ENCODE measurements at regions not wholly inside any gene's neighbourhood (a gene's known extent, or its start where the extent isn't known, plus 50 kb on each side); places are given as distances from the start of the nearest gene placed in this dataset.

DNA sequence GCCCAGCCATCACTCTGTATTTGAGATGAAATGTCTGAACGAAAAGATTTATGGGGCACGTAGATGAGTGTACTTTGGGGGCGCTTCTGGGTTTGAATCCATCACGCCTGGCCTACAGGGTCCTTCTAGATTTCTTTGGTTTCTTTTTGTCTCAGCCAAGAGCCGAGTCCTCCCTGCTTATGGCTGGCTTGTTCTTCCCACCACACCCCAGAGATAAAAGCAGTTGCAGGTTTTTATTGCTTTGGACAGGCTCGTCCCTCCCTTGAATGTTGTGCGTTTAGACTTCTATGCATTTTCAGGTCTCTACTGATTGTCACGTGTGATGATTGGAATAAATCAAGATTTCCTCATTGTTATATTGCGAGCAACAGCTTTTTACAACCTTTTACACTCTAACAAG is 104.8 kb upstream of the CHRNA7 start:
- DNase-seq = no peak

- DNase-seq = peak; percentile 1
Measured at GRCh38 chr15:31930967-31931366, 99.3 kb upstream of the CHRNA7 start.

- no peak for DNase-seq
Measured at GRCh38 chr15:31932576-31932975, 97.7 kb upstream of the CHRNA7 start.

- DNase-seq = no peak
Measured at GRCh38 chr15:31934821-31935220, 95.5 kb upstream of the CHRNA7 start.

GRCh38 chr15:31953478-31953877 is 76.8 kb upstream of the CHRNA7 start:
- no peak for DNase-seq

DNA sequence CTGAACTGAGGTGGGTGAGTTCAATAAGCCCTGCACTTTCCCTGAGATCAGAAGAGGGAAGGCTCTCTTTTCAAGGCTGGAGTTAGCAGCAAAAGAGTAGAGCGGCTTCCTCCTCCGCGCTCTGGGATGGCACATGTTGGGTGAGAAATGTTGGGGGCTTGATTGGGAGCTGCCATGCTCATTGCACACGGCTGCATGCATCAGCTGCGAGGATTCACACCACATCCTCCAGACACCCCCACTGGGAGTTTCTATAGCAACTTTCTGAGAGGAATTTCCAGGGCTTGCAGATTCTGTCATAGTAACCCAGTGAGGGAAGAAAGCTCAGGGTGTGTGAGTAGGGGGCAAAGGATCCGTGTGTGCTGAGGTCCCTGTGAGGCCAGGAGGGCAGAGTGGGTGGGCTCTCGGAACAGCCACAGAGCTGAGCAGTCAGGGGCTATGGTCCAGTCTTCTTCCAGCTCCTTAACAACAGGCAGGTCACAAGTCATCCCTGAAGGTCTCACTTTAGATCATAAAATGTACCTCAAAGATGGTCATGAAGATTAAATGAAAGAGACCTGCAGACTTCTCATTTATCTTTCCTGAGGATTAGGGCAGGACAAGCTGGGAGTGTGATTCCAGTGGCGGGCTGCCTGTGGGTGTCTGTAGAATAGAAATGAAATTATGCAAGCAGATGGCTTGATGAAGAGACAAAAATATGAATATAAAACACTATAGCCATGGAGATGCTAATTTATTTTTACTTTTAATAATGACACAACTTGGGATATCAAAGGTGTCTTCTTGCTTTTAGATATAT is 75.7 kb upstream of the CHRNA7 start:
- DNase-seq = no peak

DNA sequence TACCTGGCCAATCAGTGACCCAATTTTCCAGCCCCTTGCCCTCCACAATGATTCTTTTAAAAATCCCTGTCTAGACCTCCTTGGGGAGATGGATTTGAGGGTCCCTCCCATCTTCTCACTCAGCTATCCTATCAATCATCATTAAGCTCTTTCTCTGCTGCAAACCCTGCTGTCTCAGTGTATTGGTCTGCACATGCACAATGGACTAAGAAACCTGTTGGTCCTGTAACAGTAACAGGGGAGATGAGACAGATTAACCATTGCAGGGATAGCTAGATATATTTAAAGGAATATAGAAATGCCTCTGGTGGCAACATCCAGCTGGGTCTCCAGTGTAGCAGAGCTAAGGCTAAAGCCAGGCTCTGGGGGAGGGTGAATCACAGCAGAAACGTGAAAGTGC is 74.6 kb upstream of the CHRNA7 start:
- no peak for DNase-seq

DNA sequence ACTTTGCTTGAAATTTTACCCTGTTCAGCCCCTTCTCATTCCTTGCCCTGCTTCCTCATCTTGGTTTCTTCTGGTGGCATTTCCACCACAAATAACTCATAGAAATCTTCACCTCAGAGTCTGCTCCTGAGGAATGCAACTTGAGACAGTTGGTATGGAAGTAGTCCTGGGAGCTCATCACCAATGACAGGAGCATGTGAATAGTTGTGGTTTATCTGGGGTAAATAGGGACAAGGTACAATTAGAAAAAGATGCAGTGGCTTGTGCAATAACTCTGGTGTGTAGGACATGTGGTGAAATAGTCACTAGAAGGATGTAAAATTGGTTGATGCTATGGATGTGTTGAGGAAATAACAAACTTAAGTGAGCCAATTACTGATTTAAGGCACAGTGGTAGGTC is 72.7 kb upstream of the CHRNA7 start:
- DNase-seq = no peak

- no peak for DNase-seq
Measured at GRCh38 chr15:31964586-31965307, 65.6 kb upstream of the CHRNA7 start.

DNA sequence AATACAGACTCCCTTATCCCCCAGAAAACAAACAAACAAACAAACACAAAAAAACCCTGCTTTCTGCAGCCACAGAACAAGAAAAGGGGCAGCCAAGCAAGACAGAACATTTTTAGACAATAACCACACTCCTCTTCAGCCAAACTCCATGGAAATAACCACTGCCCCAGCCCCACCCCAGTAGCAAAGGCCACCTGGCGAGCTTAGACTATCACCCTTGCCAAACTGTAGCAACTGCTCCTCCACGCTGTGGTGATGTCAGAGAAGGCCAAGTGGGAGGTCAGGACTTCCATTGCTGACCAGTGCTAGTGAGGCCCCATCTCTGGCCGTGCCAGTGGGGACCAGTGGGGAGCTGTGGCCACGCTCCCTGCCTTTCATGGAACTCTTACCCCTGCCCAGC is 60.3 kb upstream of the CHRNA7 start:
- no peak for DNase-seq

DNA sequence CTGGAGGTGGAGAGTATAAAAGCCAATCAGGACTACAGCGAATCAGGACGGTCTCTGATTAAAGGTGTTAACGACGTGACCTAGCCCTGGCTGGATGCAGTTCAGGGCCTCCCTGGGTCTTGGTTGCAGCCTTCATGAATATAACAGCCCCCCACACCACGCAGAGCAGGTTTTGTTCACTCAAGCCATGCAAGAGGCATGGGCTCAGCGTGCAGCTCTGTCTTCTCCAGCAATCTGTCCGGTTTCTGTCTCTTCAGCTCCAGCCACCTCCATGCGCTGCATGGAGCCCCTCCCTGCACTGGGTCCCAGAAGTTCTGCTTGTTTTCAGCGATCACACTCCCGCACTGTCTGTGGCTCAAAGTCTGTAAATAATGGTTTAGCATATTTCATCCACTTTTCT is 57.1 kb upstream of the CHRNA7 start:
- no peak for DNase-seq

DNA sequence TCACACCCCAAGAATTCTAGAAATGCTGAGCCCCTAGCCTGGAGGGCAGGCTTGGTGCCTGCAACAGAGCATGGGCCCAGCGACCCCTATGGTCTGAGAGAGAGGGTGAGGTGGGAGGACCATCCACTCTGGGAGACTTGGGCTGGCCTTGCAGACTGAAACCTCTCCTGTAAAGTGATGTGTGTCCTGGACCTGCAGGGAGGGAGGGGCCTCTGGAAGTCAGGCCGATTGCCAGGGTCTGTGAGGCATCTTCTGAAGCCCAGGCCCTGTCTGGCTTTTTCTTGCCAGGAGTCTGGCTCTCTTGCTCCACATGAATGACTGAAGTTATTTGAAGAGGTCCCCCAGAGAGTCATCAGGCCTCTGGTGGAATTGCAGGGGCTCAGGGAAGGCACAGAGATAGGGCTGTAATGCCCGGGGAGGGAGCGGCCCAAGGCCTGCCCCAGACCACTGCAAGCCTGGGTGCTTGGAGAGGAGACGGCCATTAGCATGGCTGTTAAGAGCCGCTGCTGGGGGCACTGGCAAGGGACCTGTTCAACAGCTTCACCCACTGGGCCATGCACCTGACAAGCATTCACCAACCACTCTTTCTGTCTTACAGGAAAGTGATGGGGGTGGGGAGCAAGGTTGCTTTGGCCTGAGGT is 56.0 kb upstream of the CHRNA7 start:
- no peak for DNase-seq

- peak; percentile 47 for DNase-seq
Measured at GRCh38 chr15:31974855-31975829, 55.2 kb upstream of the CHRNA7 start.

GRCh38 chr15:31975830-31976229 is 54.5 kb upstream of the CHRNA7 start:
- no peak for DNase-seq

DNA sequence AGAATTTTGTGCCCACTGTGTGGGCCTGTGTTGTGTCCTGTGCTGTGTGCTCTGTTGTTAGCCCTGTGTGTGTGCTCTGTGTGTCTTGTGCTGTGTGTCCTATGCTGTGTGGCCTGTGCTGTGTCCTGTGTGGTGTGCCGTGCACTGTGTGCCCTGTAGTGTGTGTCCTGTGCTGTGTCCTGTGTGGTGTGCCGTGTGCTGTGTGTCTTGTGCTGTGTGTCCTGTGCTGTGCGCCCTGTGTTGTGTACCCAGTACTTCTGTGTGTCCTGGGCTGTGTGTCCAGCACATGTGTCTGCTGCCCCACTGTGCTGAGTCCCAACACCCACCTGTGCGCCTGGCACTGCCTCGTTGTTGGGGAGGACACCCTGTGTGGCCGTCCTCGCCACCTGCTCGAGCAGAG is 53.2 kb upstream of the CHRNA7 start:
- DNase-seq = no peak

DNA sequence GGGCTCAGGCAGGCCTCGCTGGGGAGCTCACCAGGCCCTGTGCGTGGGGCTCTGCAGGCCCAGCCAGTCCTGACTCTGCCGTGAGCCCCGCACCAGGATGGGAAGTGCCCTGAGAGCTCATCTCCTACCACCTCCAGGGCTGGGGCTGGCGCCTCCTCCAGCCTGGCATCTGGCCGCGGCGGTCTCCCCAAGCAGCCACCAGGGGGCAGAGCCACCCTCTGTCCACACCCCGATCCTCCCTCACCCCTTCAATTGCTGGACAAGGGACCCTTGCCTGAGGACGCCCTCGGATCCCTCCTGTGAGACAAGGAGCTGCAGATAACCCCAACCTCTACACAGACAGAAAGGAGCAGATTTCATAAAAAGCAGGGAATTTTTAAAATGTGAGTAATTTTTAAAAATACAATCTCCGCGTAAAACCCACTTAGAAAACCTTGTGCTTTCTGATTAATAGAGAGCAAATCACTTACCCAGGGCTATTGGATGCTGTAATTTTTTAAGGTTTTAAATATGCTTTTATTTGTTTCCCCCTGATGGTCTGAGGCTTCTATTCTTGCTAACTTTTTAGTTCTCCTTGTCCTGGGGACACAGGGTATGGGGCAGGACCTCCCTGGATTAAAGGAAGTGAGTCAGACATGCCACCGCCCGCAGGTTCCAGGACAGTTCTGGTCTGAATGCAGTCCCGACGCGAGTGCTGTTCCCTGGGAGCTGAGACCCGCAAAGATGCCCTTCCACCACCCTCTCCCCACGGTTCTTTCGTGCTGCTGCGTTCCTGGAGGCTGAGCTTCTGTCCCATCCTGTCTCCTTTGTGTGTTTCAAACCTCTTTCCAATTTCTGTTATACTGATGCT is 52.3 kb upstream of the CHRNA7 start:
- peak; percentile 59 for DNase-seq
